ENCODE measurements at regions not wholly inside any gene's neighbourhood (a gene's known extent, or its start where the extent isn't known, plus 50 kb on each side); places are given as distances from the start of the nearest gene placed in this dataset.

GRCh38 chr21:28455253-28455600 is 537.5 kb downstream of the LTN1 start:
- Histone ChIP-seq H3K9me3 (no peaks in the 10 kb centered on the region), H3K4me3 (no peak overlapping the region), H3K27ac (no peak overlapping the region), H3K36me3 (no peaks in the 10 kb centered on the region), H3K27me3 (no peaks in the 10 kb centered on the region), H3K4me1 (peaks cover 0 to 7% (median 0%) of the 10 kb centered on the region in 3 donors)
- 38 to 61% methylated on average over 4 of the region's 4 CpGs for WGBS, 2 donors (ENCODE audit: low coverage in 1 of 2)
- no peak for ATAC-seq
- TF ChIP-seq CTCF (IDR thresholded peaks at IDR 0.05) (no peak), POLR2AphosphoS5 (IDR thresholded peaks at IDR 0.05) (no peak), POLR2A (IDR thresholded peaks at IDR 0.05) (no peak), EP300 (IDR thresholded peaks at IDR 0.05) (no peak)

GRCh38 chr21:28454564-28455252 is 538.0 kb downstream of the LTN1 start:
- 72 to 78% methylated on average over 2 of the region's 2 CpGs for WGBS, 2 donors (ENCODE audit: low coverage in 1 of 2)

GRCh38 chr21:28447462-28447861 is 545.2 kb downstream of the LTN1 start:
- Histone ChIP-seq H3K27me3 (no peaks in the 10 kb centered on the region), H3K9me3 (no peaks in the 10 kb centered on the region), H3K27ac (no peak overlapping the region), H3K36me3 (peaks cover 0 to 17% of the 10 kb centered on the region in 2 donors), H3K4me3 (no peak overlapping the region), H3K4me1 (no peaks in the 10 kb centered on the region)
- ATAC-seq = no peak
- 94 to 100% methylated on average over 1 of the region's 1 CpG for WGBS, 2 donors (ENCODE audit: low coverage in 1 of 2)
- TF ChIP-seq EP300 (IDR thresholded peaks at IDR 0.05) = no peak
- no peak for TF ChIP-seq POLR2A (IDR thresholded peaks at IDR 0.05)

More at GRCh38 chr21:28454564-28455252, 538.0 kb downstream of the LTN1 start:
- H3K9me3 ChIP-seq = no peaks in the 10 kb centered on the region
- ATAC-seq = no peak
- peaks cover 0 to 7% (median 0%) of the 10 kb centered on the region in 3 donors for H3K4me1 ChIP-seq
- TF ChIP-seq POLR2AphosphoS5 (IDR thresholded peaks at IDR 0.05) = no peak
- TF ChIP-seq EP300 (IDR thresholded peaks at IDR 0.05) = no peak
- no peak for TF ChIP-seq POLR2A (IDR thresholded peaks at IDR 0.05)
- no peak for TF ChIP-seq CTCF (IDR thresholded peaks at IDR 0.05)
- no peak overlapping the region for H3K27ac ChIP-seq
- no peaks in the 10 kb centered on the region for H3K36me3 ChIP-seq
- H3K4me3 ChIP-seq = no peak overlapping the region
- no peaks in the 10 kb centered on the region for H3K27me3 ChIP-seq

- Histone ChIP-seq H3K9me3 (no peaks in the 10 kb centered on the region), H3K36me3 (peaks cover 0 to 17% of the 10 kb centered on the region in 2 donors), H3K27me3 (no peaks in the 10 kb centered on the region), H3K4me3 (no peak overlapping the region), H3K4me1 (peaks cover 0 to 5% (median 0%) of the 10 kb centered on the region in 3 donors), H3K27ac (no peak overlapping the region)
- no peak for ATAC-seq
- TF ChIP-seq POLR2A (IDR thresholded peaks at IDR 0.05) (no peak), POLR2AphosphoS5 (IDR thresholded peaks at IDR 0.05) (no peak), EP300 (IDR thresholded peaks at IDR 0.05) (no peak), CTCF (IDR thresholded peaks at IDR 0.05) (no peak)
- 87 to 93% methylated on average over 2 to 3 of the region's 3 CpGs for WGBS, 2 donors (ENCODE audit: low coverage in 1 of 2)
Measured at GRCh38 chr21:28445141-28445830, 547.4 kb downstream of the LTN1 start.

GRCh38 chr21:28444557-28444956 is 548.1 kb downstream of the LTN1 start:
- peak; percentile 55 for ATAC-seq
- Histone ChIP-seq H3K36me3 (peaks cover 0 to 17% of the 10 kb centered on the region in 2 donors), H3K4me1 (peaks cover 0 to 11% (median 0%) of the 10 kb centered on the region in 3 donors), H3K27ac (no peak overlapping the region), H3K9me3 (no peaks in the 10 kb centered on the region), H3K4me3 (no peak overlapping the region), H3K27me3 (no peaks in the 10 kb centered on the region)
- TF ChIP-seq EP300 (IDR thresholded peaks at IDR 0.05) = no peak
- no peak for TF ChIP-seq POLR2AphosphoS5 (IDR thresholded peaks at IDR 0.05)
- TF ChIP-seq CTCF (IDR thresholded peaks at IDR 0.05) = no peak
- no peak for TF ChIP-seq POLR2A (IDR thresholded peaks at IDR 0.05)
